ENCODE measurements at regions not wholly inside any gene's neighbourhood (a gene's known extent, or its start where the extent isn't known, plus 50 kb on each side); places are given as distances from the start of the nearest gene placed in this dataset.

- Histone ChIP-seq H3K4me1 (ENCODE audit: low read length) (no peaks in the 10 kb centered on the region), H3K9me2 (replicated peaks; ENCODE audit: insufficient read depth, low read length) (no peaks in the 10 kb centered on the region), H3K4me2 (ENCODE audit: low read depth, low read length) (no peak overlapping the region), H3K4me3 (ENCODE audit: low read length) (no peak overlapping the region), H2AFZ (ENCODE audit: low read length) (no peak overlapping the region), H3K36me3 (replicated peaks; ENCODE audit: insufficient read depth, low read length) (no peaks in the 10 kb centered on the region), H3F3A (ENCODE audit: insufficient read depth, low read length) (no peaks in the 10 kb centered on the region), H3K9me3 (replicated peaks; ENCODE audit: insufficient read depth, low read length) (no peaks in the 10 kb centered on the region), H4K20me1 (ENCODE audit: insufficient read depth, low read length) (no peaks in the 10 kb centered on the region), H3K79me2 (ENCODE audit: low read length) (no peaks in the 10 kb centered on the region), H3K27ac (ENCODE audit: low read length) (no peak overlapping the region), H3K9ac (ENCODE audit: low read length) (no peak overlapping the region), H3K27me3 (replicated peaks; ENCODE audit: insufficient read depth, low read length) (no peaks in the 10 kb centered on the region)
- no peak for TF ChIP-seq EZH2 (optimal IDR thresholded peaks at IDR 0.05; ENCODE audit: low read depth, low read length)
- TF ChIP-seq EZH2phosphoT487 (IDR thresholded peaks at IDR 0.05; ENCODE audit: low read length) = no peak
- TF ChIP-seq, protein P1, sequence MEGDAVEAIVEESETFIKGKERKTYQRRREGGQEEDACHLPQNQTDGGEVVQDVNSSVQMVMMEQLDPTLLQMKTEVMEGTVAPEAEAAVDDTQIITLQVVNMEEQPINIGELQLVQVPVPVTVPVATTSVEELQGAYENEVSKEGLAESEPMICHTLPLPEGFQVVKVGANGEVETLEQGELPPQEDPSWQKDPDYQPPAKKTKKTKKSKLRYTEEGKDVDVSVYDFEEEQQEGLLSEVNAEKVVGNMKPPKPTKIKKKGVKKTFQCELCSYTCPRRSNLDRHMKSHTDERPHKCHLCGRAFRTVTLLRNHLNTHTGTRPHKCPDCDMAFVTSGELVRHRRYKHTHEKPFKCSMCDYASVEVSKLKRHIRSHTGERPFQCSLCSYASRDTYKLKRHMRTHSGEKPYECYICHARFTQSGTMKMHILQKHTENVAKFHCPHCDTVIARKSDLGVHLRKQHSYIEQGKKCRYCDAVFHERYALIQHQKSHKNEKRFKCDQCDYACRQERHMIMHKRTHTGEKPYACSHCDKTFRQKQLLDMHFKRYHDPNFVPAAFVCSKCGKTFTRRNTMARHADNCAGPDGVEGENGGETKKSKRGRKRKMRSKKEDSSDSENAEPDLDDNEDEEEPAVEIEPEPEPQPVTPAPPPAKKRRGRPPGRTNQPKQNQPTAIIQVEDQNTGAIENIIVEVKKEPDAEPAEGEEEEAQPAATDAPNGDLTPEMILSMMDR (IDR thresholded peaks at IDR 0.05; ENCODE audit: low read length) = no peak
- DNase-seq = no peak
Observed at GRCh38 chr3:25272090-25272489, 156.0 kb upstream of the RARB start.

DNA sequence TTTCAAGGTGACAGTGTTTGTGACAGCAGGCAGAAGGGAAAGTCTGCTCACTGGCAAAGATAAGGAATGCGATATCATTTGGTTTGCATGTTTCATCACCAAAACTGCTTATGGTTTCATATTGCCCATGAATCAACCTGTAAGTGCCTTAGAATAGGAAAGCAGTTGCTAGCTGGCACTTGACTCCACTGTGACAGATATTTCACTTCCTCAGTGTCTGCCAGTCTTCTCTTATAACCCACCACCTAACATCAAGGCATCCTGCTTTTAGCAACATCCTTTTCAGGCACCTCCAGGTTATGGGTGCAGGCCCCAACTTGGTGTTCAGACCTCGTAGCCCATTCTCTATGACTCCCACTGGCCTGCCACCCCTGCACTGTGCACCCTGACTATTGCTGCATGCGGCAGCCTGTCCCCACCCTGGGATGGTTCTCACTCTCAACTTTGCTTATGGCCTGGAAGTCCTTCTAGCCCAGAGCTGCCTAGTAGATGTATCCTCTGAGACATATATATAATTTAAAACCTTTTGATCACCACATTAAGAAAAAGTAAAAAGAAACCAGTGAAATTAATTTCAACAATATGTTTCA is 154.4 kb upstream of the RARB start:
- Histone ChIP-seq H3K4me1 (ENCODE audit: low read length) (no peaks in the 10 kb centered on the region), H3K36me3 (replicated peaks; ENCODE audit: insufficient read depth, low read length) (no peaks in the 10 kb centered on the region), H3K27ac (ENCODE audit: low read length) (no peak overlapping the region), H3K9ac (ENCODE audit: low read length) (no peak overlapping the region), H3K9me3 (replicated peaks; ENCODE audit: insufficient read depth, low read length) (no peaks in the 10 kb centered on the region), H3K79me2 (ENCODE audit: low read length) (no peaks in the 10 kb centered on the region), H2AFZ (ENCODE audit: low read length) (no peak overlapping the region), H3K4me3 (ENCODE audit: low read length) (no peak overlapping the region), H3K27me3 (replicated peaks; ENCODE audit: insufficient read depth, low read length) (no peaks in the 10 kb centered on the region), H3F3A (ENCODE audit: insufficient read depth, low read length) (no peaks in the 10 kb centered on the region), H4K20me1 (ENCODE audit: insufficient read depth, low read length) (no peaks in the 10 kb centered on the region), H3K4me2 (ENCODE audit: low read depth, low read length) (no peak overlapping the region), H3K9me2 (replicated peaks; ENCODE audit: insufficient read depth, low read length) (no peaks in the 10 kb centered on the region)
- no peak for TF ChIP-seq EZH2phosphoT487 (IDR thresholded peaks at IDR 0.05; ENCODE audit: low read length)
- no peak for DNase-seq

GRCh38 chr3:25277503-25277902 is 150.6 kb upstream of the RARB start:
- no peaks in the 10 kb centered on the region for H3K4me1 ChIP-seq (ENCODE audit: low read length)
- no peaks in the 10 kb centered on the region for H3K9me3 ChIP-seq (replicated peaks; ENCODE audit: insufficient read depth, low read length)
- no peak overlapping the region for H3K4me3 ChIP-seq (ENCODE audit: low read length)
- no peaks in the 10 kb centered on the region for H3K36me3 ChIP-seq (replicated peaks; ENCODE audit: insufficient read depth, low read length)
- no peaks in the 10 kb centered on the region for H3K79me2 ChIP-seq (ENCODE audit: low read length)
- no peak for DNase-seq
- no peak for TF ChIP-seq EZH2 (optimal IDR thresholded peaks at IDR 0.05; ENCODE audit: low read depth, low read length)
- no peak for TF ChIP-seq EZH2phosphoT487 (IDR thresholded peaks at IDR 0.05; ENCODE audit: low read length)
- TF ChIP-seq, protein P1 (IDR thresholded peaks at IDR 0.05; ENCODE audit: low read length) = no peak
- H3K9ac ChIP-seq (ENCODE audit: low read length) = no peak overlapping the region
- no peaks in the 10 kb centered on the region for H3K9me2 ChIP-seq (replicated peaks; ENCODE audit: insufficient read depth, low read length)
- no peaks in the 10 kb centered on the region for H3F3A ChIP-seq (ENCODE audit: insufficient read depth, low read length)
- H2AFZ ChIP-seq (ENCODE audit: low read length) = no peak overlapping the region
- H3K27ac ChIP-seq (ENCODE audit: low read length) = no peak overlapping the region
- H3K4me2 ChIP-seq (ENCODE audit: low read depth, low read length) = no peak overlapping the region
- no peaks in the 10 kb centered on the region for H4K20me1 ChIP-seq (ENCODE audit: insufficient read depth, low read length)
- H3K27me3 ChIP-seq (replicated peaks; ENCODE audit: insufficient read depth, low read length) = no peaks in the 10 kb centered on the region

- Histone ChIP-seq H2AFZ (ENCODE audit: low read length) (no peak overlapping the region), H3K79me2 (ENCODE audit: low read length) (no peaks in the 10 kb centered on the region), H3K4me3 (ENCODE audit: low read length) (no peak overlapping the region), H3K9me3 (replicated peaks; ENCODE audit: insufficient read depth, low read length) (no peaks in the 10 kb centered on the region), H3K27me3 (replicated peaks; ENCODE audit: insufficient read depth, low read length) (no peaks in the 10 kb centered on the region), H3K36me3 (replicated peaks; ENCODE audit: insufficient read depth, low read length) (no peaks in the 10 kb centered on the region), H4K20me1 (ENCODE audit: insufficient read depth, low read length) (no peaks in the 10 kb centered on the region), H3K9me2 (replicated peaks; ENCODE audit: insufficient read depth, low read length) (no peaks in the 10 kb centered on the region), H3K4me2 (ENCODE audit: low read depth, low read length) (no peak overlapping the region), H3K9ac (ENCODE audit: low read length) (no peak overlapping the region), H3K4me1 (ENCODE audit: low read length) (no peaks in the 10 kb centered on the region), H3K27ac (ENCODE audit: low read length) (no peak overlapping the region), H3F3A (ENCODE audit: insufficient read depth, low read length) (no peaks in the 10 kb centered on the region)
- no peak for DNase-seq
- TF ChIP-seq, protein P1 (IDR thresholded peaks at IDR 0.05; ENCODE audit: low read length) = no peak
- TF ChIP-seq EZH2 (optimal IDR thresholded peaks at IDR 0.05; ENCODE audit: low read depth, low read length) = no peak
- TF ChIP-seq EZH2phosphoT487 (IDR thresholded peaks at IDR 0.05; ENCODE audit: low read length) = no peak
Observed at GRCh38 chr3:25281041-25281731, 146.9 kb upstream of the RARB start.
